ENCODE measurements at regions not wholly inside any gene's neighbourhood (a gene's known extent, or its start where the extent isn't known, plus 50 kb on each side); places are given as distances from the start of the nearest gene placed in this dataset.
"Not testable (repeated sequence)": the region's sequence is repeated elsewhere in the genome, so short reads cannot be mapped to it uniquely, and the experiment has no call there.

- H3K9me3 ChIP-seq (ENCODE audit: insufficient read depth, low read length): no peaks in the 10 kb centered on the region
- no peak overlapping the region for H3K4me3 ChIP-seq (ENCODE audit: insufficient read length, low read depth)
- H3K36me3 ChIP-seq (ENCODE audit: insufficient read depth, insufficient read length, low read length): no peaks in the 10 kb centered on the region
- TF ChIP-seq SUZ12 (IDR thresholded peaks at IDR 0.05; ENCODE audit: extremely low read depth, insufficient read depth, insufficient read length): no peak
- peak; percentile 11 for DNase-seq (ENCODE audit: low read depth, low spot score)
- no peaks in the 10 kb centered on the region for H3K27me3 ChIP-seq (ENCODE audit: insufficient read depth, insufficient read length)
- H3K4me1 ChIP-seq (ENCODE audit: insufficient read depth, insufficient read length): no peaks in the 10 kb centered on the region
- no peak overlapping the region for H3K9ac ChIP-seq (ENCODE audit: insufficient read length, low read depth)
Observed at GRCh38 chr3:110881069-110881468, 190.5 kb upstream of the NECTIN3 start.

- Histone ChIP-seq H3K9me3 (ENCODE audit: insufficient read depth, low read length) (peaks cover 9% of the 10 kb centered on the region; the same call in 1 of the 2 replicates), H3K9ac (ENCODE audit: insufficient read length, low read depth) (no peak overlapping the region), H3K27me3 (ENCODE audit: insufficient read depth, insufficient read length) (no peaks in the 10 kb centered on the region), H3K36me3 (ENCODE audit: insufficient read depth, insufficient read length, low read length) (no peaks in the 10 kb centered on the region), H3K4me3 (ENCODE audit: insufficient read length, low read depth) (no peak overlapping the region), H3K4me1 (ENCODE audit: insufficient read depth, insufficient read length) (no peaks in the 10 kb centered on the region)
- TF ChIP-seq ZNF274 (IDR thresholded peaks at IDR 0.05; ENCODE audit: low read depth, low read length) (no peak), SUZ12 (IDR thresholded peaks at IDR 0.05; ENCODE audit: extremely low read depth, insufficient read depth, insufficient read length) (no peak), YY1 (IDR thresholded peaks at IDR 0.05; ENCODE audit: insufficient read depth, insufficient read length) (no peak)
- no peak for DNase-seq (ENCODE audit: low read depth, low spot score)
Observed at GRCh38 chr3:110886222-110886893, 185.3 kb upstream of the NECTIN3 start.

GRCh38 chr3:110887176-110887575, 184.4 kb upstream of the NECTIN3 start:
- no peak overlapping the region for H3K9ac ChIP-seq (ENCODE audit: insufficient read length, low read depth)
- TF ChIP-seq ZNF274 (IDR thresholded peaks at IDR 0.05; ENCODE audit: low read depth, low read length) (no peak), YY1 (IDR thresholded peaks at IDR 0.05; ENCODE audit: insufficient read depth, insufficient read length) (no peak), SUZ12 (IDR thresholded peaks at IDR 0.05; ENCODE audit: extremely low read depth, insufficient read depth, insufficient read length) (no peak)
- H3K4me3 ChIP-seq (ENCODE audit: insufficient read length, low read depth): no peak overlapping the region
- no peaks in the 10 kb centered on the region for H3K36me3 ChIP-seq (ENCODE audit: insufficient read depth, insufficient read length, low read length)
- DNase-seq (ENCODE audit: low read depth, low spot score): no peak
- no peaks in the 10 kb centered on the region for H3K4me1 ChIP-seq (ENCODE audit: insufficient read depth, insufficient read length)
- H3K27me3 ChIP-seq (ENCODE audit: insufficient read depth, insufficient read length): no peaks in the 10 kb centered on the region
- H3K9me3 ChIP-seq (ENCODE audit: insufficient read depth, low read length): peaks cover 9% of the 10 kb centered on the region; the same call in 1 of the 2 replicates

DNA sequence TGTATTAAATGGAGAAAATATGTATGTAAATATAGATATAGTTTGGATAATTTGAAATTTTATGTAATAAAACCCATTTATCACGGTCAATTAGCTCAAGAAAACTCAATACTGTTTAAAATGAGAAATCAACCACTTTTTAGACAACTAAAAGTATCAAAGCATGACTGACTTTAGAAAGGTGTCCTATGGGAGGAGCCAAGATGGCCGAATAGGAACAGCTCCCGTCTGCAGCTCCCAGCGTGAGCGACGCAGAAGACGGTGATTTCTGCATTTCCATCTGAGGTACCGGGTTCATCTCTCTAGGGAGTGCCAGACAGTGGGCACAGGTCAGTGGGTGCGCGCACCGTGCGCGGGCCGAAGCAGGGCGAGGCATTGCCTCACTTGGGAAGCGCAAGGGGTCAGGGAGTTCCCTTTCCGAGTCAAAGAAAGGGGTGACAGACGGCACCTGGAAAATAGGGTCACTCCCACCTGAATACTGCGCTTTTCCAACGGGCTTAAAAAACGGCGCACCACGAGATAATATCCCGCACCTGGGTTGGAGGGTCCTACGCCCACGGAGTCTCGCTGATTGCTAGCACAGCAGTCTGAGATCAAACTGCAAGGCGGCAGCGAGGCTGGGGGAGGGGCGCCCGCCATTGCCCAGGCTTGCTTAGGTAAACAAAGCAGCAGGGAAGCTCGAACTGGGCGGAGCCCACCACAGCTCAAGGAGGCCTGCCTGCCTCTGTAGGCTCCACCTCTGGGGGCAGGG, 182.8 kb upstream of the NECTIN3 start:
- not testable (repeated sequence) for H3K9ac ChIP-seq (ENCODE audit: insufficient read length, low read depth); DNase-seq (ENCODE audit: low read depth, low spot score)

DNA sequence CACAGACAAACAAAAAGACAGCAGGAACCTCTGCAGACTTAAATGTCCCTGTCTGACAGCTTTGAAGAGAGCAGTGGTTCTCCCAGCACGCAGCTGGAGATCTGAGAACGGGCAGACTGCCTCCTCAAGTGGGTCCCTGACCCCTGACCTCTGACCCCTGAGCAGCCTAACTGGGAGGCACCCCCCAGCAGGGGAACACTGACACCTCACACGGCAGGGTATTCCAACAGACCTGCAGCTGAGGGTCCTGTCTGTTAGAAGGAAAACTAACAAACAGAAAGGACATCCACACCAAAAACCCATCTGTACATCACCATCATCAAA, 182.3 kb upstream of the NECTIN3 start:
- H3K27me3 ChIP-seq (ENCODE audit: insufficient read depth, insufficient read length); DNase-seq (ENCODE audit: low read depth, low spot score); H3K4me3 ChIP-seq (ENCODE audit: insufficient read length, low read depth); H3K9ac ChIP-seq (ENCODE audit: insufficient read length, low read depth); H3K4me1 ChIP-seq (ENCODE audit: insufficient read depth, insufficient read length); H3K9me3 ChIP-seq (ENCODE audit: insufficient read depth, low read length); H3K36me3 ChIP-seq (ENCODE audit: insufficient read depth, insufficient read length, low read length): not testable (repeated sequence)

More for the DNA sequence above, 182.8 kb upstream of the NECTIN3 start:
- H3K4me3 ChIP-seq (ENCODE audit: insufficient read length, low read depth); H3K36me3 ChIP-seq (ENCODE audit: insufficient read depth, insufficient read length, low read length); H3K4me1 ChIP-seq (ENCODE audit: insufficient read depth, insufficient read length); H3K27me3 ChIP-seq (ENCODE audit: insufficient read depth, insufficient read length); H3K9me3 ChIP-seq (ENCODE audit: insufficient read depth, low read length): not testable (repeated sequence)

- Histone ChIP-seq H3K27me3 (ENCODE audit: insufficient read depth, insufficient read length) (no peaks in the 10 kb centered on the region), H3K36me3 (ENCODE audit: insufficient read depth, insufficient read length, low read length) (no peaks in the 10 kb centered on the region), H3K9ac (ENCODE audit: insufficient read length, low read depth) (no peak overlapping the region), H3K4me3 (ENCODE audit: insufficient read length, low read depth) (no peak overlapping the region), H3K4me1 (ENCODE audit: insufficient read depth, insufficient read length) (no peaks in the 10 kb centered on the region), H3K9me3 (ENCODE audit: insufficient read depth, low read length) (0 out of 2 replicates have a peak, but pooled peaks cover 3% of the 10 kb centered on the region)
- TF ChIP-seq SUZ12 (IDR thresholded peaks at IDR 0.05; ENCODE audit: extremely low read depth, insufficient read depth, insufficient read length) (no peak), YY1 (IDR thresholded peaks at IDR 0.05; ENCODE audit: insufficient read depth, insufficient read length) (no peak), ZNF274 (IDR thresholded peaks at IDR 0.05; ENCODE audit: low read depth, low read length) (no peak)
- DNase-seq (ENCODE audit: low read depth, low spot score): no peak
Observed at GRCh38 chr3:110894574-110894973, 177.0 kb upstream of the NECTIN3 start.

GRCh38 chr3:110895054-110895453, 176.6 kb upstream of the NECTIN3 start:
- Histone ChIP-seq H3K4me1 (ENCODE audit: insufficient read depth, insufficient read length) (no peaks in the 10 kb centered on the region), H3K27me3 (ENCODE audit: insufficient read depth, insufficient read length) (no peaks in the 10 kb centered on the region), H3K9me3 (ENCODE audit: insufficient read depth, low read length) (0 out of 2 replicates have a peak, but pooled peaks cover 3% of the 10 kb centered on the region), H3K36me3 (ENCODE audit: insufficient read depth, insufficient read length, low read length) (no peaks in the 10 kb centered on the region), H3K4me3 (ENCODE audit: insufficient read length, low read depth) (no peak overlapping the region), H3K9ac (ENCODE audit: insufficient read length, low read depth) (no peak overlapping the region)
- no peak for TF ChIP-seq SUZ12 (IDR thresholded peaks at IDR 0.05; ENCODE audit: extremely low read depth, insufficient read depth, insufficient read length)
- no peak for TF ChIP-seq ZNF274 (IDR thresholded peaks at IDR 0.05; ENCODE audit: low read depth, low read length)
- TF ChIP-seq YY1 (IDR thresholded peaks at IDR 0.05; ENCODE audit: insufficient read depth, insufficient read length): no peak
- no peak for DNase-seq (ENCODE audit: low read depth, low spot score)

Measured in NT2/D1 (cell line).